SK-N-SH (cell line): ENCODE measurements at regions not wholly inside any gene's neighbourhood (a gene's known extent, or its start where the extent isn't known, plus 50 kb on each side); places are given as distances from the start of the nearest gene placed in this dataset.

ENCODE experiments used
- CTCF ChIA-PET: fragments of 300-600, 350-600 bp; formaldehyde crosslinking; extraction: SDS; loops from one replicate; lab custom pipeline; 2021; lab: Yijun Ruan, JAX
- POLR2A ChIA-PET: fragments of 350-600 bp; sonication (Branson Sonifier 250); formaldehyde crosslinking; extraction: SDS; loops from one replicate; lab custom pipeline; 2020; ENCODE audit warnings: antibody characterized with exemption, inconsistent platforms; lab: Yijun Ruan, JAX
- DNase-seq: peaks from one replicate; pipeline ENCODE4 v3.0.0; 2012
- H2AFZ ChIP-seq: fragments of 200-600 bp; sonication (generic); 2 replicates; pipeline ENCODE4 v1.8.1; 2016; ENCODE audit warnings: antibody characterized with exemption, mild to moderate bottlenecking, low read depth
- H3F3A ChIP-seq: fragments of 200-600 bp; sonication (generic); replicated peaks from 2 replicates; pipeline ENCODE3; 2016; ENCODE audit warnings: antibody characterized with exemption, mild to moderate bottlenecking; ENCODE audit not compliant: insufficient read depth
- H3K27ac ChIP-seq, 2 experiments: fragments of 200-500 bp in 1 of 2; fragments of 200-600 bp in 1 of 2; sonication (Bioruptor generic) in 1 of 2; sonication (generic), shearing (Covaris generic) in 1 of 2; 2 replicates each; pipeline versions ENCODE4 v1.5.1 to v1.6.1; 2014 to 2016; ENCODE audit warnings: low read depth in 2 of 2, inconsistent platforms in 1 of 2, low read length in 1 of 2, mild to moderate bottlenecking in 1 of 2, mixed read lengths in 1 of 2
- H3K27me3 ChIP-seq: fragments of 200-600 bp; sonication (generic), shearing (Covaris generic); 2 replicates; pipeline ENCODE4 v1.6.1; 2016; ENCODE audit warnings: mixed run types; ENCODE audit not compliant: insufficient read depth
- H3K36me3 ChIP-seq, 2 experiments: fragments of 200-500 bp in 1 of 2; fragments of 200-600 bp in 1 of 2; sonication (Bioruptor generic) in 1 of 2; sonication (generic) in 1 of 2; replicated peaks in 1 of 2; 2 replicates each; pipeline versions ENCODE3 to v1.5.1; 2014 to 2016; ENCODE audit warnings: low read length in 1 of 2, mild to moderate bottlenecking in 1 of 2; ENCODE audit not compliant: insufficient read depth in 2 of 2, control insufficient read depth in 1 of 2
- H3K4me1 ChIP-seq, 2 experiments: fragments of 200-500 bp in 1 of 2; fragments of 200-600 bp in 1 of 2; sonication (Bioruptor generic) in 1 of 2; sonication (generic), shearing (Covaris generic) in 1 of 2; 2 replicates each; pipeline versions ENCODE4 v1.5.1 to v1.6.1; 2014 to 2016; ENCODE audit warnings: low read depth in 1 of 2, low read length in 1 of 2, mixed run types in 1 of 2; ENCODE audit not compliant: insufficient read depth in 2 of 2, control insufficient read depth in 1 of 2
- H3K4me2 ChIP-seq: fragments of 200-600 bp; sonication (generic), shearing (Covaris generic); 2 replicates; pipeline ENCODE4 v1.6.1; 2017; ENCODE audit warnings: mixed run types
- H3K4me3 ChIP-seq, 2 experiments: fragments of 200-500 bp in 1 of 2; fragments of 200-600 bp in 1 of 2; sonication (Bioruptor generic) in 1 of 2; sonication (generic), shearing (Covaris generic) in 1 of 2; 2 replicates each; pipeline versions ENCODE4 v1.5.1 to v1.8.1; 2014 to 2016; ENCODE audit warnings: low read depth in 2 of 2, inconsistent platforms in 1 of 2, low read length in 1 of 2, mild to moderate bottlenecking in 1 of 2, mixed read lengths in 1 of 2, moderate library complexity in 1 of 2
- H3K79me2 ChIP-seq: fragments of 200-600 bp; sonication (generic); 2 replicates; pipeline ENCODE4 v1.8.1; 2017; ENCODE audit warnings: mild to moderate bottlenecking; ENCODE audit not compliant: insufficient read depth
- H3K9ac ChIP-seq: fragments of 200-600 bp; sonication (generic); 2 replicates; pipeline ENCODE4 v1.6.1; 2017; ENCODE audit warnings: mixed run types
- H3K9me2 ChIP-seq: fragments of 200-600 bp; sonication (generic); 2 replicates; pipeline ENCODE4 v1.6.1; 2017; ENCODE audit warnings: mixed run types
- H3K9me3 ChIP-seq: fragments of 200-600 bp; sonication (generic); 2 replicates; pipeline ENCODE4 v1.6.1; 2017; ENCODE audit warnings: mixed run types, mild to moderate bottlenecking, moderate library complexity
- H4K20me1 ChIP-seq: fragments of 200-600 bp; sonication (generic); 2 replicates; pipeline ENCODE4 v1.6.1; 2017; ENCODE audit warnings: mild to moderate bottlenecking, mixed run types; ENCODE audit not compliant: insufficient read depth
- CHD2 ChIP-seq: fragments of 150-350 bp; IDR thresholded peaks from 2 replicates; pipeline ENCODE4 v1.6.1; 2018; ENCODE audit warnings: low read length; ENCODE audit not compliant: partially characterized antibody
- FOSL2 ChIP-seq: IDR thresholded peaks from 2 replicates; pipeline ENCODE4 v1.4.0; 2012; ENCODE audit warnings: low read depth, mild to moderate bottlenecking, moderate library complexity, borderline replicate concordance
- FOXM1 ChIP-seq: IDR thresholded peaks from 2 replicates; pipeline ENCODE4 v1.4.0; 2012; ENCODE audit warnings: low read depth, mild to moderate bottlenecking
- GABPA ChIP-seq: IDR thresholded peaks from 2 replicates; pipeline ENCODE4 v1.4.0; 2012; ENCODE audit warnings: low read depth, mild to moderate bottlenecking
- MXI1 ChIP-seq: IDR thresholded peaks from 2 replicates; pipeline ENCODE4 v1.6.1; 2012; ENCODE audit warnings: mild to moderate bottlenecking, low read depth, low read length, improper control_type of control experiment
- NRF1 ChIP-seq: IDR thresholded peaks from 2 replicates; pipeline ENCODE4 v1.6.1; 2012; ENCODE audit warnings: low read depth, mild to moderate bottlenecking, low read length
- REST ChIP-seq: IDR thresholded peaks from 2 replicates; pipeline ENCODE4 v1.6.1; 2012; ENCODE audit warnings: mild to moderate bottlenecking, low read depth, low read length, moderate library complexity
- RXRA ChIP-seq: IDR thresholded peaks from 2 replicates; pipeline ENCODE4 v1.4.0; 2012; ENCODE audit warnings: low read depth, mild to moderate bottlenecking, borderline replicate concordance
- TEAD4 ChIP-seq: IDR thresholded peaks from 2 replicates; pipeline ENCODE4 v1.4.0; 2012; ENCODE audit warnings: mild to moderate bottlenecking, borderline replicate concordance; ENCODE audit not compliant: insufficient read depth
- USF2 ChIP-seq: fragments of 150-350 bp; IDR thresholded peaks from 2 replicates; pipeline ENCODE4 v1.6.1; 2017; ENCODE audit warnings: antibody characterized with exemption, low read length, low read depth, borderline replicate concordance
- ZBTB33 ChIP-seq: IDR thresholded peaks from 2 replicates; pipeline ENCODE4 v1.4.0; 2012; ENCODE audit warnings: low read depth, borderline replicate concordance
- WGBS: methylation state at CpG from one replicate; pipeline ENCODE4 v1.1.6; 2017; ENCODE audit warnings: low lambda C conversion rate; 5-methylcytosine and 5-hydroxymethylcytosine counted together

- no peaks in the 10 kb centered on the region for H3K9me2 ChIP-seq
- H3K36me3 ChIP-seq: no peaks in the 10 kb centered on the region
- peaks cover 0 to 5% of the 10 kb centered on the region in 2 experiments; a peak in 1 of 4 replicates for H3K4me1 ChIP-seq
- ChIA-PET CTCF (interaction anchor here (1.7 kb wide), 1 partner anchor 13 kb away, joined by 4 read pairs; no protein-coding TSS in a partner anchor), POLR2A (no interaction called here)
- no peaks in the 10 kb centered on the region for H3F3A ChIP-seq
- no peak overlapping the region for H2AFZ ChIP-seq
- H3K4me2 ChIP-seq: no peak overlapping the region
- no peaks in the 10 kb centered on the region for H3K9me3 ChIP-seq
- H3K27ac ChIP-seq: no peak overlapping the region
- H3K9ac ChIP-seq: no peak overlapping the region
- TF ChIP-seq MXI1 (no peak), NRF1 (no peak)
- 68% methylated on average over 4 of the region's 4 CpGs for WGBS
- no peak for DNase-seq
- no peaks in the 10 kb centered on the region for H3K27me3 ChIP-seq
- H4K20me1 ChIP-seq: no peaks in the 10 kb centered on the region
- H3K79me2 ChIP-seq: no peaks in the 10 kb centered on the region
- H3K4me3 ChIP-seq: no peak overlapping the region
Measured at GRCh38 chr3:8385848-8386620, 115.6 kb upstream of the LMCD1 start.

- no peak for DNase-seq
- Histone ChIP-seq H2AFZ (no peak overlapping the region), H3K9me3 (no peaks in the 10 kb centered on the region), H3K36me3 (no peaks in the 10 kb centered on the region), H3K4me3 (no peak overlapping the region), H3K9ac (no peak overlapping the region), H3K4me1 (peaks cover 0 to 5% of the 10 kb centered on the region in 2 experiments; a peak in 1 of 4 replicates), H3K27me3 (no peaks in the 10 kb centered on the region), H3K79me2 (no peaks in the 10 kb centered on the region), H4K20me1 (no peaks in the 10 kb centered on the region), H3F3A (no peaks in the 10 kb centered on the region), H3K4me2 (no peak overlapping the region), H3K9me2 (no peaks in the 10 kb centered on the region), H3K27ac (no peak overlapping the region)
- TF ChIP-seq MXI1: no peak
- TF ChIP-seq FOXM1: no peak
- no peak for TF ChIP-seq CHD2
- no peak for TF ChIP-seq RXRA
- no peak for TF ChIP-seq ZBTB33
- TF ChIP-seq TEAD4: no peak
- TF ChIP-seq FOSL2: no peak
- TF ChIP-seq USF2: no peak
- no peak for TF ChIP-seq GABPA
- no peak for TF ChIP-seq REST
- WGBS: 43% methylated on average over 4 of the region's 4 CpGs
- POLR2A ChIA-PET: no interaction called here
- CTCF ChIA-PET: interaction anchor here (1.1 to 1.2 kb wide), 2 partner anchors 30 to 86 kb away, joined by 3 to 5 read pairs; no protein-coding TSS in a partner anchor
Measured at GRCh38 chr3:8387571-8387970, 114.1 kb upstream of the LMCD1 start.
